ENCODE measurements at regions not wholly inside any gene's neighbourhood (a gene's known extent, or its start where the extent isn't known, plus 50 kb on each side); places are given as distances from the start of the nearest gene placed in this dataset.

GRCh38 chr13:31905961-31906360 lies 125.6 kb upstream of the FRY start:
- H3K4me3 Mint-ChIP-seq, result no peak overlapping the region
- no peak overlapping the region for H3K27ac Mint-ChIP-seq
- TF ChIP-seq CTCF (IDR thresholded peaks at IDR 0.05; ENCODE audit: unreplicated experiment), result no peak
- H3K9me3 Mint-ChIP-seq, result peaks cover 2% of the 10 kb centered on the region
- H3K27me3 Mint-ChIP-seq (ENCODE audit: low read depth), result peaks cover 29% of the 10 kb centered on the region
- peaks cover 11% of the 10 kb centered on the region for H3K4me1 Mint-ChIP-seq
- H3K36me3 Mint-ChIP-seq, result no peaks in the 10 kb centered on the region
- no peak for DNase-seq (ENCODE audit: low spot score in 2 of 2, unreplicated experiment in 2 of 2)

GRCh38 chr13:31908696-31909411 lies 122.7 kb upstream of the FRY start:
- no peaks in the 10 kb centered on the region for H3K36me3 Mint-ChIP-seq
- H3K27me3 Mint-ChIP-seq (ENCODE audit: low read depth), result peaks cover 29% of the 10 kb centered on the region
- peaks cover 19% of the 10 kb centered on the region for H3K4me1 Mint-ChIP-seq
- no peak for DNase-seq (ENCODE audit: low spot score in 2 of 2, unreplicated experiment in 2 of 2)
- no peak overlapping the region for H3K27ac Mint-ChIP-seq
- H3K4me3 Mint-ChIP-seq, result no peak overlapping the region
- TF ChIP-seq CTCF (IDR thresholded peaks at IDR 0.05; ENCODE audit: unreplicated experiment), result no peak
- H3K9me3 Mint-ChIP-seq, result no peaks in the 10 kb centered on the region

- Mint-ChIP-seq H3K4me3 (no peak overlapping the region), H3K36me3 (no peaks in the 10 kb centered on the region), H3K27ac (no peak overlapping the region), H3K4me1 (peaks cover 26% of the 10 kb centered on the region), H3K27me3 (ENCODE audit: low read depth) (peaks cover 29% of the 10 kb centered on the region), H3K9me3 (no peaks in the 10 kb centered on the region)
- peak; percentile 37 to 60 for DNase-seq (ENCODE audit: low spot score in 2 of 2, unreplicated experiment in 2 of 2)
- TF ChIP-seq CTCF (IDR thresholded peaks at IDR 0.05; ENCODE audit: unreplicated experiment), result peak; percentile 86
These were observed 121.6 kb upstream of the FRY start for GRCh38 chr13:31909864-31910551.

- peaks cover 29% of the 10 kb centered on the region for H3K27me3 Mint-ChIP-seq (ENCODE audit: low read depth)
- H3K36me3 Mint-ChIP-seq, result no peaks in the 10 kb centered on the region
- H3K27ac Mint-ChIP-seq, result no peak overlapping the region
- no peak for TF ChIP-seq CTCF (IDR thresholded peaks at IDR 0.05; ENCODE audit: unreplicated experiment)
- no peak overlapping the region for H3K4me3 Mint-ChIP-seq
- DNase-seq (ENCODE audit: low spot score in 2 of 2, unreplicated experiment in 2 of 2), result no peak
- peaks cover 27% of the 10 kb centered on the region for H3K4me1 Mint-ChIP-seq
- no peaks in the 10 kb centered on the region for H3K9me3 Mint-ChIP-seq
These were observed 120.9 kb upstream of the FRY start for GRCh38 chr13:31910633-31911032.

- Mint-ChIP-seq H3K4me3 (no peak overlapping the region), H3K4me1 (peaks cover 20% of the 10 kb centered on the region), H3K9me3 (no peaks in the 10 kb centered on the region), H3K27me3 (ENCODE audit: low read depth) (peaks cover 10% of the 10 kb centered on the region), H3K27ac (no peak overlapping the region), H3K36me3 (no peaks in the 10 kb centered on the region)
- TF ChIP-seq CTCF (IDR thresholded peaks at IDR 0.05; ENCODE audit: unreplicated experiment), result no peak
- no peak for DNase-seq (ENCODE audit: low spot score in 2 of 2, unreplicated experiment in 2 of 2)
These were observed 118.8 kb upstream of the FRY start for GRCh38 chr13:31912647-31913401.
